Endothelial cell (in vitro differentiated cells): ENCODE measurements at regions not wholly inside any gene's neighbourhood (a gene's known extent, or its start where the extent isn't known, plus 50 kb on each side); places are given as distances from the start of the nearest gene placed in this dataset.

Source experiments
- DNase-seq: peaks from one replicate; pipeline ENCODE4 v3.0.0; 2021; ENCODE audit warnings: low spot score
- H3K27ac Mint-ChIP-seq: one replicate; pipeline ENCODE4 v1.8.0; 2021; ENCODE audit warnings: mixed read lengths, inconsistent platforms; ENCODE audit not compliant: unreplicated experiment
- H3K27me3 Mint-ChIP-seq: one replicate; pipeline ENCODE4 v1.8.0; 2021; ENCODE audit warnings: mild to moderate bottlenecking, moderate library complexity, mixed read lengths, inconsistent platforms; ENCODE audit not compliant: unreplicated experiment
- H3K36me3 Mint-ChIP-seq: one replicate; pipeline ENCODE4 v1.8.0; 2021; ENCODE audit warnings: mild to moderate bottlenecking, low read depth, mixed read lengths, inconsistent platforms; ENCODE audit not compliant: unreplicated experiment
- H3K4me1 Mint-ChIP-seq: one replicate; pipeline ENCODE4 v1.8.0; 2021; ENCODE audit warnings: mild to moderate bottlenecking, mixed read lengths, inconsistent platforms; ENCODE audit not compliant: unreplicated experiment
- H3K4me3 Mint-ChIP-seq: one replicate; pipeline ENCODE4 v1.8.0; 2021; ENCODE audit warnings: mild to moderate bottlenecking, mixed read lengths, inconsistent platforms; ENCODE audit not compliant: unreplicated experiment
- H3K9me3 Mint-ChIP-seq: one replicate; pipeline ENCODE4 v1.8.0; 2021; ENCODE audit warnings: mixed read lengths, inconsistent platforms; ENCODE audit not compliant: unreplicated experiment
- TF ChIP-seq, protein P1 (sequence below): fragments of 200-600 bp; sonication (generic); IDR thresholded peaks from one replicate; pipeline ENCODE4 v1.5.0; 2021; ENCODE audit warnings: antibody characterized with exemption; ENCODE audit not compliant: unreplicated experiment

DNA sequence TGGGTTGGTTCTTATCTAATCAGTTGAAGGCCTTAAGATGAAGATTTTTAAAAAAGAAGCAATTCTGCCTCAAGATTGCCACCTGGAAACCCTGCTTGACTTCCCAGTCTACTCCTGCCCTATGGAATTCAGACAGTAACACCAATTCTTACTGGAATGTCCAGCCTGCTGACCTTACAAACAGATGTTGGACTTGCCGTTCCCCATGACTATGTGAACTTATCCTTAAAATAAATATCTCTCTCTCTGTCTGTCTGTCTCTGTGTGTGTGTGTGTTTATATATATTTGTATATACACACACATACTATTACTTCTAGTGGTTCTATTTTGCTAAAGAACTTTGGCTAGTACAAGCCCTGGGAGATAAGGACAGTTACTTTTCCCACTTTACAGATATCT lies 675.3 kb downstream of the SLC4A3 start:
- no peak for DNase-seq
- no peaks in the 10 kb centered on the region for H3K36me3 Mint-ChIP-seq
- peaks cover 9% of the 10 kb centered on the region for H3K4me1 Mint-ChIP-seq
- H3K4me3 Mint-ChIP-seq, result no peak overlapping the region
- no peaks in the 10 kb centered on the region for H3K9me3 Mint-ChIP-seq
- H3K27me3 Mint-ChIP-seq, result no peaks in the 10 kb centered on the region
- H3K27ac Mint-ChIP-seq, result no peak overlapping the region
- TF ChIP-seq, protein P1, sequence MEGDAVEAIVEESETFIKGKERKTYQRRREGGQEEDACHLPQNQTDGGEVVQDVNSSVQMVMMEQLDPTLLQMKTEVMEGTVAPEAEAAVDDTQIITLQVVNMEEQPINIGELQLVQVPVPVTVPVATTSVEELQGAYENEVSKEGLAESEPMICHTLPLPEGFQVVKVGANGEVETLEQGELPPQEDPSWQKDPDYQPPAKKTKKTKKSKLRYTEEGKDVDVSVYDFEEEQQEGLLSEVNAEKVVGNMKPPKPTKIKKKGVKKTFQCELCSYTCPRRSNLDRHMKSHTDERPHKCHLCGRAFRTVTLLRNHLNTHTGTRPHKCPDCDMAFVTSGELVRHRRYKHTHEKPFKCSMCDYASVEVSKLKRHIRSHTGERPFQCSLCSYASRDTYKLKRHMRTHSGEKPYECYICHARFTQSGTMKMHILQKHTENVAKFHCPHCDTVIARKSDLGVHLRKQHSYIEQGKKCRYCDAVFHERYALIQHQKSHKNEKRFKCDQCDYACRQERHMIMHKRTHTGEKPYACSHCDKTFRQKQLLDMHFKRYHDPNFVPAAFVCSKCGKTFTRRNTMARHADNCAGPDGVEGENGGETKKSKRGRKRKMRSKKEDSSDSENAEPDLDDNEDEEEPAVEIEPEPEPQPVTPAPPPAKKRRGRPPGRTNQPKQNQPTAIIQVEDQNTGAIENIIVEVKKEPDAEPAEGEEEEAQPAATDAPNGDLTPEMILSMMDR, result no peak

DNA sequence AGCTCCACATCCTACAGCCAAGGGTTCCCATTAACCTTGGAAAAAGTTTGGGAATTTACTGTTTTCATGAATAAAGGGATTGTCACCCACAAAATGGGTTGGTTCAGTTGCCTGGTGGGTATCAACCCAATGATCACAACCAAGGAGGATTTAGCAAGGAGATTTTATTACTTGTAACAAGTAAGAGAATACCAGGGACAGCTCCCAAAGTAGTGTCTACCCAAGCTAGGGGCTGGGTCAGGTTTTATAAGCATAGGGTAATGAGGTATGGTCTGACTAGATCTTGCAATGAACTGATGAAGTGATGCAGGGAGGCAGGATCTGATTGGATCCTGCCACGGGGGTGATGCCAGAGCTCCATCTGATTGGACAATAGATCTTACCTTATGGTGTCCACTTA lies 681.8 kb downstream of the SLC4A3 start:
- DNase-seq, result no peak
- Mint-ChIP-seq H3K4me1 (peaks cover 9% of the 10 kb centered on the region), H3K27ac (no peak overlapping the region), H3K4me3 (no peak overlapping the region), H3K9me3 (no peaks in the 10 kb centered on the region), H3K36me3 (no peaks in the 10 kb centered on the region), H3K27me3 (no peaks in the 10 kb centered on the region)
- TF ChIP-seq, protein P1, result no peak

DNA sequence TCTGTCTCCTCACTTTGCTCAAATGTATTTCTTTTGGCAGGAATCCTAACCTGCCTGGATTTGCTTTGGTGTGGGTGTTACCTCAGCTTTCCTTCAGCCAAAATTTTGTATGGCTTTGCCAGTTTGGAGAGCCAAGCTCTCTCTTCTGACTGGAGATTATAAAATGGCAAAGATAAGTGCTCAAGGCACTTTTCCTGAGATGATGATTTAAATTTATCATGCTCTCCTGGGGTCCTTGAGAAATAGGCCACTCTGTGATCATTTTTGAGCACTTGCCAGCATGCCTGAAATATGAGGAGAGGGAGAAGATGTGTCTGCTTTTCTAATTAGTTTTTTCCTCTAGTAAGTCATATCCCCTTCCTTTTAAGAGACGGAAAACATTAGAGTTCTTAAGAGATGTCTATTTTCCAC lies 683.0 kb downstream of the SLC4A3 start:
- DNase-seq, result no peak
- H3K4me1 Mint-ChIP-seq, result peaks cover under 1% of the 10 kb centered on the region
- no peak overlapping the region for H3K27ac Mint-ChIP-seq
- H3K27me3 Mint-ChIP-seq, result no peaks in the 10 kb centered on the region
- no peaks in the 10 kb centered on the region for H3K9me3 Mint-ChIP-seq
- H3K36me3 Mint-ChIP-seq, result no peaks in the 10 kb centered on the region
- no peak overlapping the region for H3K4me3 Mint-ChIP-seq
- TF ChIP-seq, protein P1, result no peak

DNA sequence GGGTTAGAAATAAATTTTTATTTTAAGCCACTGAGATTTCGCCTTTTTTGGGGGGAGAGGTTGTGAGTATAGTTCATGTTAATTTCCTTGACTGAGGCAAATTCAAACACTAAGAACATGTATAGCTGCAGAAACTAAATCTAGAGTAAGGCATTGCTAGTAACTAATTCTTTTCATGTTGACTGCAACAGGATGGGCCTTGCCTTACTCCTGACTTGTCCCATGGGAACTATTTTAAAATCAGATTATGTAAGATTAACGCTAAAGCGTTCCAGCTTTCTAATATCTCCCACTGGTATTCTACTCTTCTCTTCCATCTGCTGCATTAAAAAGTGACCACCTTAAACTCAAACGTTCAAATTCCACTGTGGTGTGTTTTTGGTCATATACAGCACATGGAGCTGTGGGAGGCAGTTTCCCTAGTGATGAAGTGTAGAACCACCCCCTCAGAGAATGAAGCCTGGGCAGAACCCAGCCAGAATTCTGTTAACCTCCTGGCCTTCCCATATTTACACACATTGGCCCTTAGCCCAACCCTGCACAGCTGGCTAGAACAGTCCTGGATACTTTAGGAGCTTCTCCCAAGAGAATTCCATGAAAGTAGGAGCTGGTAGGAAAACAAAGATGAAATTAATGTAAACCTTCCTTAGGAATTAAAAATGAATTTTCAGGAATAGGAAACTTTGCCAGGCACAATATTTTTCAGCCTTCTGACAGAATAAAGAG lies 687.8 kb downstream of the SLC4A3 start:
- Mint-ChIP-seq H3K36me3 (no peaks in the 10 kb centered on the region), H3K27me3 (no peaks in the 10 kb centered on the region), H3K4me1 (no peaks in the 10 kb centered on the region), H3K27ac (no peak overlapping the region), H3K9me3 (no peaks in the 10 kb centered on the region), H3K4me3 (no peak overlapping the region)
- TF ChIP-seq, protein P1, result no peak
- no peak for DNase-seq

DNA sequence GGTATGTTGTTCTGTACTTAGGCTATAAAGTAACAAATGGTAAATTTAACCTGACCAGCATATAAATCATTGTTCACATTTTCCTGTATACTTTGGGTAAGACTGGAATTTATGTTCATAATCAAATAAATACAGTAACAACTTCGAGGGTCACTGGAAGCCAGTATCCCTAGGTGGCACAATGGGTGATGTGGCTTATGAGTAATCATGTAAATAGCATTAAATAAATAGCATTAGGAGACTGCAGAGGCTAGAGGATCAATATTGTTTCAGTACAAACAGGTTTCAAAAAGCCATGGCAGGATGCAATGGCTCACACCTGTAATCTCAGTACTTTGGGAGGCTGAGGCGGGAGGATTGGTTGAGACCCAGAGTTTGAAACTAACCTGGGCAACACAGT lies 690.6 kb downstream of the SLC4A3 start:
- no peak overlapping the region for H3K4me3 Mint-ChIP-seq
- no peaks in the 10 kb centered on the region for H3K36me3 Mint-ChIP-seq
- no peak for DNase-seq
- H3K9me3 Mint-ChIP-seq, result no peaks in the 10 kb centered on the region
- no peak overlapping the region for H3K27ac Mint-ChIP-seq
- TF ChIP-seq, protein P1, result no peak
- no peaks in the 10 kb centered on the region for H3K27me3 Mint-ChIP-seq
- H3K4me1 Mint-ChIP-seq, result no peaks in the 10 kb centered on the region
